RWPE2 (cell line): ENCODE measurements at regions not wholly inside any gene's neighbourhood (a gene's known extent, or its start where the extent isn't known, plus 50 kb on each side); places are given as distances from the start of the nearest gene placed in this dataset.

ENCODE experiments used
- ATAC-seq: fragments of 200-7000 bp; cut with Tn5 transposase; 3 replicates; pipeline ENCODE4 v1.9.1; 2021; ENCODE audit warnings: low read depth
- DNase-seq: peaks from one replicate; pipeline ENCODE4 v3.0.0-alpha.2; 2020; ENCODE audit warnings: low spot score
- H3K27ac ChIP-seq: fragments of 450-650 bp; 2 replicates; pipeline ENCODE4 v1.5.1; 2017; ENCODE audit warnings: mild to moderate bottlenecking; ENCODE audit not compliant: poor library complexity, severe bottlenecking
- H3K27me3 ChIP-seq: fragments of 250-450 bp; sonication (Bioruptor Pico); 2 replicates; pipeline ENCODE4 v1.5.1; 2021; ENCODE audit warnings: mild to moderate bottlenecking, moderate library complexity; ENCODE audit not compliant: insufficient read depth, poor library complexity, severe bottlenecking
- H3K36me3 ChIP-seq: fragments of 250-450 bp; sonication (Bioruptor Pico); 2 replicates; pipeline ENCODE4 v1.5.1; 2020; ENCODE audit warnings: low read depth, mild to moderate bottlenecking, moderate library complexity
- H3K4me1 ChIP-seq: fragments of 250-450 bp; sonication (Bioruptor Pico); 2 replicates; pipeline ENCODE4 v1.5.1; 2021; ENCODE audit warnings: mild to moderate bottlenecking, moderate library complexity; ENCODE audit not compliant: insufficient read depth, poor library complexity, severe bottlenecking
- H3K4me3 ChIP-seq: fragments of 250-450 bp; sonication (Bioruptor Pico); 2 replicates; pipeline ENCODE4 v1.5.1; 2021; ENCODE audit warnings: mild to moderate bottlenecking, moderate library complexity; ENCODE audit not compliant: severe bottlenecking
- H3K9me3 ChIP-seq: fragments of 250-450 bp; sonication (Bioruptor Pico); 2 replicates; pipeline ENCODE4 v1.5.1; 2021; ENCODE audit warnings: mild to moderate bottlenecking, moderate library complexity; ENCODE audit not compliant: severe bottlenecking
- TF ChIP-seq, protein P1 (sequence below): fragments of 450-650 bp; IDR thresholded peaks from one replicate; pipeline ENCODE4 v1.5.1; 2017; ENCODE audit warnings: mild to moderate bottlenecking, moderate library complexity; ENCODE audit not compliant: poor library complexity, severe bottlenecking

DNA sequence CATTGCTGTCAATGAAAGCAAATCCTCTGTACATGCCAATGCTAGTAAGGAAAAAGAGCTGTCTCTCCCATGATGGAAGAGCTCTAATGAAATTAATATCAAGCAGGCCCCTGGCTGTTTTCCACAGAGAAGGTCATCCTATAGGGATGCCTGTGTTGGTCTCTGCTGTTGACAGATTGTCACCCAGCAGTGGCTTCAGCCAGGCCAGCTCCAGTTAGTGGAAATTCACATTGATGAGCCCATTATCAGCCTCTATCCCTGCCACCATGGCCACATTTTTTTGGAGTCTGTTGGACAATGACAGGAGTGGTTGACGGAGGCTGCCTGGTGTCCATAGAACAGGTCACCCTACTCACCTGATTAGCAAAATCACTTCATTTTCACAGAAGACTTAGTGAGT is 104.3 kb downstream of the GGTLC2 start:
- no peaks in the 10 kb centered on the region for H3K36me3 ChIP-seq
- no peak overlapping the region for H3K27ac ChIP-seq
- DNase-seq = no peak
- H3K9me3 ChIP-seq = peaks cover 12% of the 10 kb centered on the region
- H3K27me3 ChIP-seq = peaks cover 8% of the 10 kb centered on the region
- H3K4me1 ChIP-seq = no peaks in the 10 kb centered on the region
- TF ChIP-seq, protein P1, sequence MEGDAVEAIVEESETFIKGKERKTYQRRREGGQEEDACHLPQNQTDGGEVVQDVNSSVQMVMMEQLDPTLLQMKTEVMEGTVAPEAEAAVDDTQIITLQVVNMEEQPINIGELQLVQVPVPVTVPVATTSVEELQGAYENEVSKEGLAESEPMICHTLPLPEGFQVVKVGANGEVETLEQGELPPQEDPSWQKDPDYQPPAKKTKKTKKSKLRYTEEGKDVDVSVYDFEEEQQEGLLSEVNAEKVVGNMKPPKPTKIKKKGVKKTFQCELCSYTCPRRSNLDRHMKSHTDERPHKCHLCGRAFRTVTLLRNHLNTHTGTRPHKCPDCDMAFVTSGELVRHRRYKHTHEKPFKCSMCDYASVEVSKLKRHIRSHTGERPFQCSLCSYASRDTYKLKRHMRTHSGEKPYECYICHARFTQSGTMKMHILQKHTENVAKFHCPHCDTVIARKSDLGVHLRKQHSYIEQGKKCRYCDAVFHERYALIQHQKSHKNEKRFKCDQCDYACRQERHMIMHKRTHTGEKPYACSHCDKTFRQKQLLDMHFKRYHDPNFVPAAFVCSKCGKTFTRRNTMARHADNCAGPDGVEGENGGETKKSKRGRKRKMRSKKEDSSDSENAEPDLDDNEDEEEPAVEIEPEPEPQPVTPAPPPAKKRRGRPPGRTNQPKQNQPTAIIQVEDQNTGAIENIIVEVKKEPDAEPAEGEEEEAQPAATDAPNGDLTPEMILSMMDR = no peak
- H3K4me3 ChIP-seq = no peak overlapping the region
- no peak for ATAC-seq

DNA sequence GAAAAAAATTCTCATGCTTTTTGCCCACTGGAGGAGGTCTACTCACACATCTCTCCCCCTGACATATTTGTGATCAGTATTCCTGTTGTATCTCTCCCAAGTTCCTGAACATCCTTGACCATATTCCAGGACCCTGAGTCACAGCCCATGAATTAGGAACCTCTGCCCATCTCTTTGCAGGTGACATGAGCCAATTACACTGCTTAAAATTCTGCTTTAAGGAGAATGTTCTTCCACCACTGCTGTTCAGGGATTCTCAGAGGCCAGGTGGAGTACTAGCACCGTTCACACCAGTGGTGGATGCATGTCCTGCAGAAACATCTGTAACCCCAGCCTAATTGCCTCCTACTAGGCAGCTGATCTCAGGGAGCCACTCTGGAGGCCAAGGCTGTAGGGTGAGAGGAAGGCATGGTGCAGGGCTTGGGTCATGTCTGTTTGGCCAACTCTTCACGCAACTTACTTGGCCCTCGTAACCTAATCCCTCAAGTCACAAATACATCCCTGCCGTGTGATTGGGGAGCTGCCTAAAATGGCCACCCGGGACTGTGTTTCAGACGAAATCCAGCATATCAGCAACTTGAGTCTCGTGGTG is 104.8 kb downstream of the GGTLC2 start:
- TF ChIP-seq, protein P1 = no peak
- peaks cover 10% of the 10 kb centered on the region for H3K9me3 ChIP-seq
- no peak overlapping the region for H3K27ac ChIP-seq
- no peaks in the 10 kb centered on the region for H3K4me1 ChIP-seq
- no peak for ATAC-seq
- no peak for DNase-seq
- peaks cover 3% of the 10 kb centered on the region for H3K27me3 ChIP-seq
- no peak overlapping the region for H3K4me3 ChIP-seq
- no peaks in the 10 kb centered on the region for H3K36me3 ChIP-seq

DNA sequence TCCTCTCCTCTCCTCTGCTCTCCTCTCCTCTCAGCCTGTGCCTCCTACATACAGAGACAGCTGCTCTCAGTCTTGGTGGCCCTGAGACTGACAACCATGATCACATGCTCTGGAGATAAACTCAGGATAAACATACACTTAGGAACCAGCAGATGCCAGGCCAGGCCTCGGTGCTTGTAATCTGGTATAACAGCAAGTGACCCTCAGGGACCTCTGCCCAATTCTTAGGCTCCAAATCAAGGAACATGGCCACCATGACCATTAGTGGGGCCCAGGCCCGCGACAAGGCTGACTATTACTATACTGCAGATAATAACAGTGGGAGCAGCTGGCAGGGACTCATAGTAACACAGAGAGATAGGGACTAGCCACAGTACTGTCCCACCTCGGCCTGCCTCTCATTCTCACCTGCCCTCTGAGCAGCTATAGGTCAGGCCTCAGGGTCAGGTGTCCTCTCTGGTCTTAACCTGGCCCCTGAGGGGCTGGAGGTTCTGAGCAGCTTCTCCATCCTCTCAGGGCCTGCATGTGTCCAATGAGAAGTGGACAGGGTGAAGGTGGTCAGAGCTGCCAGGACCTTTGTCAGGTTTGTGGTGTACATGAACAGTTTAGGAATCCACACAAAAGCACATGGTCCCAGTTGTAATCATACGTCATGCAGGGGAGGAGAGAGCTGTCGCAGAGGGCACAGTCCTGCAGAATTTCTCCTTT is 106.1 kb downstream of the GGTLC2 start:
- H3K4me3 ChIP-seq = no peak overlapping the region
- no peaks in the 10 kb centered on the region for H3K36me3 ChIP-seq
- H3K4me1 ChIP-seq = no peaks in the 10 kb centered on the region
- H3K27ac ChIP-seq = no peak overlapping the region
- TF ChIP-seq, protein P1 = no peak
- H3K9me3 ChIP-seq = peaks cover 8% of the 10 kb centered on the region
- H3K27me3 ChIP-seq = no peaks in the 10 kb centered on the region
- ATAC-seq (no peak), DNase-seq (no peak)

DNA sequence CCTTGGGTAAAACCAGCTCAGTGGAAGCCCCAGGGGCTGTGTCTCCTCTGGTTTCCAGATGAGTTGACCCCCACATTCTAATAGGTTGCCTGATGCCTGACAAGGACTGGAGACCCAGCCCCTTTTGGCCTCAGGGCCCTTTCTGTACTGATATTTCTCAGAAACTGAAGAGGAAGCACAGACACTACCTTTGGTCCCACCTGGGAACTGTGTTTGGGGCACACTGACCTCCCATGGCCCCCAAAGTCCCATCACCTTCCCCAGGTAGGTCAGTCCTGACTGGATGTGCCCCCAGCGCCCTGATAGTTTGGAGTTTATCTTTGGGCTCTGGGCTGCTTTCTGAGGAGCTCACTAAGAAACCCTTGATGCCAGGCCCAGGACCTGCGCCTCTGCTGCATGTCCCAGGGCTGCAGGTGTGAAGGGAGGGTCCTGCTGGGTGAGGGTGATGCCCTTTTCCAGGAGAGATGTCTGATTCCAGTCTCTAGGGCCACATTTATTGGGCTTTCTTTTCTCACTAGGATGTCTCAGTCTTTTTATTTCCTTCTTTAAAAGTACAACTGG is 106.7 kb downstream of the GGTLC2 start:
- Histone ChIP-seq H3K4me1 (no peaks in the 10 kb centered on the region), H3K27ac (no peak overlapping the region), H3K9me3 (peaks cover 5% of the 10 kb centered on the region), H3K27me3 (no peaks in the 10 kb centered on the region), H3K4me3 (no peak overlapping the region), H3K36me3 (no peaks in the 10 kb centered on the region)
- TF ChIP-seq, protein P1 = no peak
- ATAC-seq = no peak
- DNase-seq = no peak

DNA sequence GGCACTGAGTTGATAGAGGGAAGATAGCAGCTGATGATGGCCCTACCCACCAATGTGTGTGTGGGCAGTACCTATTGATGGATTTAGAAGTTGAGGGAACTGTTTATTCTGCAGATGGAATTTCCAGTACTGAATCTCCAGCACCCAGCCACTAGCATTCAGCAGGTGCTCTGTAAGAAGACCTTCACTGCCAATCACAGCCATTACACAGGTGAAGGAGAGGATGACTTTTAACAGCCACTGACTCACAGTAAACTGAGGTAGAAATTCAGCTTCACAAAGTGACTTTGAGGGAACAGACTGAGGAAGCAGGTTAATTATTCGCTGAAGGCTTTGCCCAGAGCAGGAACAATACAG is 107.8 kb downstream of the GGTLC2 start:
- Histone ChIP-seq H3K27ac (no peak overlapping the region), H3K36me3 (no peaks in the 10 kb centered on the region), H3K4me1 (no peaks in the 10 kb centered on the region), H3K9me3 (peaks cover 5% of the 10 kb centered on the region), H3K27me3 (no peaks in the 10 kb centered on the region), H3K4me3 (no peak overlapping the region)
- ATAC-seq (no peak), DNase-seq (no peak)
- TF ChIP-seq, protein P1 = no peak
